ENCODE measurements at regions not wholly inside any gene's neighbourhood (a gene's known extent, or its start where the extent isn't known, plus 50 kb on each side); places are given as distances from the start of the nearest gene placed in this dataset.

- Histone ChIP-seq H3K9ac (no peak overlapping the region), H4K20me1 (ENCODE audit: insufficient read depth) (no peaks in the 10 kb centered on the region), H3K4me2 (no peak overlapping the region), H3F3A (replicated peaks; ENCODE audit: insufficient read depth) (no peaks in the 10 kb centered on the region), H3K4me3 (ENCODE audit: low read depth in 2 of 2, low read length in 1 of 2) (no peak overlapping the region), H3K27me3 (ENCODE audit: insufficient read depth) (no peaks in the 10 kb centered on the region), H3K36me3 (replicated peaks in 1 of 2; ENCODE audit: control insufficient read depth in 1 of 2, insufficient read depth in 2 of 2, low read length in 1 of 2) (no peaks in the 10 kb centered on the region), H3K79me2 (ENCODE audit: insufficient read depth) (no peaks in the 10 kb centered on the region), H3K27ac (ENCODE audit: low read depth in 2 of 2, low read length in 1 of 2) (no peak overlapping the region), H3K9me2 (no peaks in the 10 kb centered on the region), H3K9me3 (no peaks in the 10 kb centered on the region; the same call in 1 of the 2 replicates), H3K4me1 (ENCODE audit: control insufficient read depth in 1 of 2, insufficient read depth in 2 of 2, low read depth in 1 of 2, low read length in 1 of 2) (no peaks in the 10 kb centered on the region), H2AFZ (ENCODE audit: low read depth) (no peak overlapping the region)
- ChIA-PET CTCF (interaction anchor here (1.5 to 1.9 kb wide), 2 partner anchors 11 to 12 kb away, joined by 3 to 6 read pairs; no protein-coding TSS in a partner anchor), POLR2A (no interaction called here)
- TF ChIP-seq RFX5 (IDR thresholded peaks at IDR 0.05; ENCODE audit: low read length) (no peak), FOSL2 (IDR thresholded peaks at IDR 0.05; ENCODE audit: borderline replicate concordance, low read depth) (no peak), NFIC (IDR thresholded peaks at IDR 0.05; ENCODE audit: borderline replicate concordance) (no peak), JUND (IDR thresholded peaks at IDR 0.05) (no peak), TCF12 (IDR thresholded peaks at IDR 0.05) (no peak), SIN3A (IDR thresholded peaks at IDR 0.05; ENCODE audit: borderline replicate concordance, low read depth, low read length) (no peak), CHD2 (IDR thresholded peaks at IDR 0.05; ENCODE audit: low read length, partially characterized antibody) (no peak), REST (IDR thresholded peaks at IDR 0.05; ENCODE audit: low read depth, low read length) (no peak), FOXM1 (IDR thresholded peaks at IDR 0.05; ENCODE audit: low read depth) (no peak), ELF1 (IDR thresholded peaks at IDR 0.05) (no peak)
- DNase-seq: no peak
- WGBS (ENCODE audit: low lambda C conversion rate): 24% methylated on average over 3 of the region's 3 CpGs
Measured at GRCh38 chr13:106985481-106985880, 417.5 kb upstream of the ARGLU1 start.

- Histone ChIP-seq H3K36me3 (replicated peaks in 1 of 2; ENCODE audit: control insufficient read depth in 1 of 2, insufficient read depth in 2 of 2, low read length in 1 of 2) (no peaks in the 10 kb centered on the region), H3K4me1 (ENCODE audit: control insufficient read depth in 1 of 2, insufficient read depth in 2 of 2, low read depth in 1 of 2, low read length in 1 of 2) (no peaks in the 10 kb centered on the region), H3F3A (replicated peaks; ENCODE audit: insufficient read depth) (no peaks in the 10 kb centered on the region), H3K27me3 (ENCODE audit: insufficient read depth) (no peaks in the 10 kb centered on the region), H3K4me3 (ENCODE audit: low read depth in 2 of 2, low read length in 1 of 2) (no peak overlapping the region), H3K9me2 (no peaks in the 10 kb centered on the region), H3K9me3 (no peaks in the 10 kb centered on the region), H4K20me1 (ENCODE audit: insufficient read depth) (no peaks in the 10 kb centered on the region), H3K27ac (ENCODE audit: low read depth in 2 of 2, low read length in 1 of 2) (no peak overlapping the region), H3K79me2 (ENCODE audit: insufficient read depth) (no peaks in the 10 kb centered on the region), H3K9ac (no peak overlapping the region), H3K4me2 (no peak overlapping the region), H2AFZ (ENCODE audit: low read depth) (no peak overlapping the region)
- CTCF ChIA-PET: interaction anchor here (0.6 kb wide), 1 partner anchor 41 kb away, joined by 3 read pairs; no protein-coding TSS in a partner anchor
- no peak for DNase-seq
- WGBS (ENCODE audit: low lambda C conversion rate): 28% methylated on average over 2 of the region's 2 CpGs
- POLR2A ChIA-PET: no interaction called here
- no peak for TF ChIP-seq TEAD4 (IDR thresholded peaks at IDR 0.05; ENCODE audit: borderline replicate concordance, insufficient read depth)
- TF ChIP-seq RAD21 (IDR thresholded peaks at IDR 0.05; ENCODE audit: low read length): no peak
- no peak for TF ChIP-seq NRF1 (IDR thresholded peaks at IDR 0.05; ENCODE audit: low read depth, low read length)
- TF ChIP-seq RFX5 (IDR thresholded peaks at IDR 0.05; ENCODE audit: low read length): no peak
- TF ChIP-seq GATA2 (CRISPR knock-in tag; IDR thresholded peaks at IDR 0.05): no peak
- no peak for TF ChIP-seq YY1 (IDR thresholded peaks at IDR 0.05; ENCODE audit: low read depth)
- TF ChIP-seq EP300 (IDR thresholded peaks at IDR 0.05; ENCODE audit: borderline replicate concordance in 1 of 2, low read depth in 1 of 2, low read length in 1 of 2): no peak
- no peak for TF ChIP-seq MAX (IDR thresholded peaks at IDR 0.05; ENCODE audit: low read depth)
- no peak for TF ChIP-seq POLR2AphosphoS5 (IDR thresholded peaks at IDR 0.05; ENCODE audit: low read depth, low read length)
- TF ChIP-seq TAF1 (IDR thresholded peaks at IDR 0.05; ENCODE audit: borderline replicate concordance, low read depth, low read length): no peak
- no peak for TF ChIP-seq FOXJ3 (CRISPR knock-in tag; IDR thresholded peaks at IDR 0.05)
- no peak for TF ChIP-seq REST (IDR thresholded peaks at IDR 0.05; ENCODE audit: low read depth, low read length)
- TF ChIP-seq MXI1 (IDR thresholded peaks at IDR 0.05; ENCODE audit: low read depth, low read length): no peak
- no peak for TF ChIP-seq TCF12 (IDR thresholded peaks at IDR 0.05)
- TF ChIP-seq EZH2phosphoT487 (IDR thresholded peaks at IDR 0.05; ENCODE audit: borderline replicate concordance, low read depth): no peak
Measured at GRCh38 chr13:106981051-106981450, 413.1 kb upstream of the ARGLU1 start.
